Stimulated activated CD4-positive, alpha-beta T cell treated with anti-CD3 and anti-CD28 coated beads, Interleukin-12 subunit alpha, Interleukin-12 subunit beta, amount 100 ng/mL, for 4 hours (primary cell): ENCODE measurements at regions not wholly inside any gene's neighbourhood (a gene's known extent, or its start where the extent isn't known, plus 50 kb on each side); places are given as distances from the start of the nearest gene placed in this dataset.

Experiments used
- DNase-seq: peaks from one replicate; pipeline ENCODE4 v3.0.0-alpha.2; 2020

- DNase-seq, result no peak
Measured at GRCh38 chr20:59376109-59376841, 75.9 kb downstream of the EDN3 start.

- DNase-seq, result no peak
Measured at GRCh38 chr20:59376998-59377397, 76.6 kb downstream of the EDN3 start.

DNA sequence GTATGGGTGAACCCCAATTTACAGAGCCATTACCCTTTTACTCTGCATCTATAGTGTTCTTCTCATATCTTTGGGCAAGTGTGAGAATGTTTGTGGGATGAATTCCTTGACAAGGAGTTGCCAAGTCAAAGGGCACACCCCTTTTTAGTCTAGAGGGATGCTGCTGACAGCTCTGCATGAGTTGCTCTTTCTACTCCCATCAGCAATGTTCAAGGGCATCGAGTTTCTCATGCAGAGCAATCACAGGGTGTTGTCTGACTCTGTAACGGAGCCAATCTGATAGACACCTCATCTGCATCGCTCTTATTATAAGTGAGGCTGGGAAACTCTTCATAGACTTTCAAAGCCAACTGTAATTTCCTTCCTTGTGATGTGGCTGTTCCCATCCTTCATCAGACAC is 77.4 kb downstream of the EDN3 start:
- DNase-seq, result no peak

- no peak for DNase-seq
Measured at GRCh38 chr20:59378396-59378795, 78.0 kb downstream of the EDN3 start.

DNA sequence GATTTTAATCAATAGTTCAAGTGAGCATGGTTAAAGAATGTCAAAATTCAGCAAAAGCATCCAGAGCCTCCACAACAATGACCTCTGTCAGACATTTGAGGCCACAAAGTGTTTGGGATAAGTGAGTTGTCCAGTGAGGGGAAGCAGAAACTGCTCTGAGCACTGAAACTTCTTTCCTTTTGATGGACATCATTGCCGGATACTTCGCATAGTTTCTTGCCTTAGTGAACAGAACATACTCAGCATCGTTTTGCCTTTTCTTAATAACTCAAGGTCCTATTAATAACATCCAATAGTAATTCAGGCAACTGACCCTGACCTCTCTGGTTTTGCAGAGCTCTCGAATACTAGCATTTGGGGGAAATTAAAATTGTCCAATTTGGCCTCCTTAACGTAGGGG is 78.6 kb downstream of the EDN3 start:
- DNase-seq, result no peak

- DNase-seq, result no peak
Measured at GRCh38 chr20:59381689-59382088, 81.3 kb downstream of the EDN3 start.

DNA sequence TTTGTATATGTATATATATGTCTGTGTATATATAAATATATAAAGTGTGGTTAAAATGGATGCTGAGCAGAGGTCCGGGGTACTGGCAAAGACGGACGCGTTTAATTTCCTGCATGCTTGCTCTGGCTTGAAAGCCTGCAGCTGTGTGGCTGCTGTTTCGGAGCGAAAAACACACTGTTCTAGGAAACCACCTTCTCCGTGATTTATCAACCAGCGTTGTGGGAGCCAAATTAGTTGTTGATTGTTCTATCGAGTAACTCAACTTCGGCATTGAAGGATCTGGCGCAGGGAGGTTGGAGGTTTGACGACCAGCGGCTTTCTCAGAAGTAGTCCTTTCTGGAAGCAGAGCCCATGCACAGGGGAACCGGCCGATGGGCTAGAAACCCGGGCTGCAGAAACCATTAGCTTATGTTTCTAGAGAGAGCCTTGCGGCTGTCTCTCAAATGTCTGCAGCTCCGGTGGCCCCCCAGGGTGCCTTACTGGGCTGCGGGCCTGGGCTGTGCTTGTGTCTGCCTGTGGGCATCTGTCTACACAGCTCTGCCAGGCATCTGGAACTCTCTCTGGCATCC is 81.8 kb downstream of the EDN3 start:
- no peak for DNase-seq

DNA sequence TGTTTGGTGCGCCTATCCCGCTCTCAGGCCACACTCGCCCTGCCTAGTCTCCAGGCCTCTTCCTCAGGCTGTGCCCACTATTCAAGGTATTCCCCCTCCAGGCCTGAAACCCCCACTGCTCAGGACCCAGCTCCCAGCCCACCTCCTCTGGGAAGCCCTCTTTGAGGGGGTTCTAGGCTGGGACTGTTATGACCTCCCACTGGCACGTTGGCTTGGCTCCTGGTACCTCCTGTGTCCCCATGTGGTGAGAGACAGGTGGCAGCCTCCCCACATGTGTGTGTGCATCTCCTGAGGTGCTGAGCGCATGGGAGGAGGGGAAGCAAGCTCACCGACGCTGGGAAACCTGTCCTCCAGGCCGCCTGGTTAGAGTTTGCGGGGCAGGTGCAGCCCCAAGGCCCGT is 82.5 kb downstream of the EDN3 start:
- DNase-seq, result no peak

- no peak for DNase-seq
Measured at GRCh38 chr20:59385038-59385437, 84.6 kb downstream of the EDN3 start.

GRCh38 chr20:59385480-59385879 is 85.1 kb downstream of the EDN3 start:
- DNase-seq, result no peak

GRCh38 chr20:59386809-59387208 is 86.4 kb downstream of the EDN3 start:
- DNase-seq, result no peak

DNA sequence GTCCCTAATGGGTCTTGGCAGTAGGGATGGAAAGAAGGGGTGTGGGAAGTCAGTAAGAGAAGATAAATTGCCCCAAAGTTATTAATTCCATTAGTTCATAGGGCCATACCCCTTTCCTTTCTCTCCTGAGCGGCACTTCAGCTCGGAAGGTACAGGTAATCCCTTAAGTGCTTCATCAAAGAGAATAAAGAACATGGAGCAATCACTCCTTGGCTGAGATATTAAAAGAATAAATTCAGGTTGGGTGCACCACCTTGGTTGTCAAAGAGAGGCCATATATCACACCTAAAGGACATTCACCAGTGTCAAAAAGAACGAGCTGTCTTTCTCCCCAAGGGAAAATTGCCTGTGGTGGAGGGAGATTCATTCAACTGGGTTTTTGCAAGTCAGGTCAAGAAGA is 87.5 kb downstream of the EDN3 start:
- no peak for DNase-seq

DNA sequence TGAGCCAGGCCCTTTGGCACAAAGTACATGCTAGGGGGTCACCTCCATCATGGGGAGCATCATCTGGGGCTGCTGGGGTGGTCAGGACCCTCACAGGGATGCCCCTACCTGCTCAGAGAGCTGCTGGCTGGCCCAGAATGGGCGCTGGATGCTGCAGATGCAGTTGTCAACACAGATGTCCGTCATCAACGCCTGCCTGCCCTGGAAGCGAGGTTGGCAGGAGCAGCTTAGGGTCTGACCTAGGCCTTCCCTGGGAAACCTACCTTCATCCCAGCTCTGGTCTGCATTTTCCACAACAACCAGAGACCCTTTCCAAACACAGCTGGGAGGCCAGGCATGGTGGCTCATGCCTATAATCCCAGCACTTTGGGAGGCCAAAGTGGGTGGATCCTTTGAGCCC is 88.0 kb downstream of the EDN3 start:
- no peak for DNase-seq

GRCh38 chr20:59390437-59390836 is 90.0 kb downstream of the EDN3 start:
- DNase-seq, result no peak

- no peak for DNase-seq
Measured at GRCh38 chr20:59391975-59392374, 91.6 kb downstream of the EDN3 start.

- DNase-seq, result no peak
Measured at GRCh38 chr20:59392736-59393135, 92.3 kb downstream of the EDN3 start.

DNA sequence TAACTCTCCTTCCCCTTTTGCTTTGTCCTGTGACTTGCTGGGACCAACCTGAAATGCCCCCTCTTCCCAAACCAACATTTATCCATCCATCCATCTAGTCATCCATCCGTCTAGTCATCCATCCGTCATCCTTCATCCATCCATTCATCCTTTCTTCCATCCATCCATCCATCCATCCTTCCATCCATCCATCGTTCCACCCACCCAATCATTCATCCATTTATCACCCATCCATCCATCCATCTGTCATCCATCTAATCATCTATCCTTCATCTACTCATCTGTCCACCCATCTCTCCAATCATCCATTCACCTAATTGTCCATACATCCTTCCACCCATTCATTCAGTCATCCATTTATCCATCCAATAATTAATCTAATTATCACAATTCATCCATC is 92.7 kb downstream of the EDN3 start:
- no peak for DNase-seq

DNA sequence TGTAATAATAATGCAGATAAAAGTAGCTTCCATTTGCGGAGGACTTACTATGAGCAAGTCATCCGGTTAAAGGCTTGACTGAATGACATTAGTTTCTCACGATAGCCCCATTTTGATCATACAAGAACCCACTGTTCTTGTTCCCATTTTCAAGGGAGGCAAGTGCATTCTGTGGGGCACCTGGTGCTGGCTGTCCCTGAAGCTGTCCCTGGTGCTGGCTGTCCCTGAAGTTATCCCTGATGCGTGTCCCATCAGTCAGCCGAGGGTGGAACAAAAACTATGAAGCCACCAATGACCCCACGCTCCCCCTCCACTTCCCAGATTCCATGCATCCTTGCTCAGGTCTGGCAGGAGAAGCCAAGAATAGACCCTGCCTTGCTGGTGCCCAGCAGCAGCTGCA is 95.3 kb downstream of the EDN3 start:
- DNase-seq, result no peak

DNA sequence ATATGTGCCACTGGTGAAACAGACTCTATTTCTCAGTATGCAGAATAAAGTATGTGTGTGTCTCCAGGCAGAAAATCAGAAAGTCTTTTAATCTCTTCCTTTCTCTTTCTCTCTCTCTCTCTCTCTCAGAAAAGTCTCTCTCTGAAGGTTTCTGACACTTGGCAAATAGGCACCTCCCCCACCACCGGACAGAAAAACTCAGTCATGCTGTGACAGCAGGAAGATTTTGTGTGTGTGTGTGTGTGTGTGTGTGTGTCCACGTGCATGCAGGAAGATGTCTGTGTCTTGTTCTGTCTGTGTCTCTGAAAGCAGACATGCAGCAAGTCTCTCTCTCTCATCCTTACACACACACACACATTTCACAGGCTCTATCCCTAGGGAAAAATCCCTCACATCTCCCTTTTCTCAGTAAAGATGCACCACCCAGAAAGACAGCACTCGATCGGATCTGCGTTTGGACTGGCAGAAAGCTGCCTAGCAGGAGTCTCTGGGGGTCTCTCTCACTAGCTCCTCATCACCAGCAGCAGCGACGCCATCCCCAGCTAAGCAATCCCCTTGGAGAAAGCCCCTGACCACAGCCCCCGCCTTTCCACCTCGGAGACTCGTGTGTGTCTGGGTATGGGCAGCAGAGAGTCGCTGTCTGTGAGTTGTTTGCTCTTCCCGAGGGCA is 98.3 kb downstream of the EDN3 start:
- no peak for DNase-seq

DNA sequence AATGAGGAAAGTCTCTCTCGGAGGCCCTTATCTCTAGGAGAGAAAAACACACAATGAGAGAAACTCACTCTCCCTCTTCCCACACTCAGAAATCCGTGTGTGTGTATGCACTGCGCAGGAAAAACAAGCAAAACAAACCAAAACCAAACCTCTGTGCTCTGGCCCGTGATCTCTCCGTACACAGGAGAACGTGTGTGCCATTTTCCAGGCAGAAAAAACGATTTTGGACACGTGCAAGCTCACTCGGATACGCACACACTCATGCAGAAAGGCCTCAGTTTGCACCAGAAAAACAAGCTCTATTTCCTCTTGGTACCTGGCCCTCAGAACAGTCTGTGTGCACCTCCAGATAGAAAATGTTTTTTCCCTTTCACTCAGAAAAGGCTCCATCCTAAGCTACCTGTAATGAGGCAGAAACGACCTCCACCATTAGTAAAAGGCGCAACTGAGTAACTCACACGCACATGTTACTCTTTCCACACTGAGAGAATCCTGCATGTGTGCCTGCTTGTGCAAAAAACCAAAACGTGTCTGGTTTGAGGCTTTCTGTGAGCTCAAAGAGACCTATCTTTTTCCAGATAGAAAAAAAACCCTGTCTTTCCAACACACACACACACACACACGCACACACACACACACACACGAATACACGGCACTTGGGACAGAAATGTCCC is 99.2 kb downstream of the EDN3 start:
- no peak for DNase-seq

DNA sequence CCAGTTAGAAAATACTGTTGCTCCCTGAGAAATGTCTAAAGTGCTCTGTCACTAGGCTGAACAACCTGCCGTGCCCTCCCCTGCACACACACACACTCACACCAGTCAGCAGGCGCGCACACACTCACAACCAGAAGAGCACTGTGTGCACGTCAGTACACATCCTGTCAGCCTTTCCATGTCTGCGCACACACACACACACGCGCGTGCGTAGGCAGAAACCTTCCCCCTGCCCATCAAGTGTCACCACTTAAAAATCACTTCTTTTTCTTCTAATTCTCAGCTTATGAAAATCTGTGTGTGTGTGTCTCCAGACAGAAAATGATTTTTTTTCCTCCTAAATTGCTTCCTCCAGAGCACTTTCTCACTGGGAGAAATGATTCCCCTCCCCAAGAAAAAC is 100.3 kb downstream of the EDN3 start:
- DNase-seq, result peak; percentile 3

DNA sequence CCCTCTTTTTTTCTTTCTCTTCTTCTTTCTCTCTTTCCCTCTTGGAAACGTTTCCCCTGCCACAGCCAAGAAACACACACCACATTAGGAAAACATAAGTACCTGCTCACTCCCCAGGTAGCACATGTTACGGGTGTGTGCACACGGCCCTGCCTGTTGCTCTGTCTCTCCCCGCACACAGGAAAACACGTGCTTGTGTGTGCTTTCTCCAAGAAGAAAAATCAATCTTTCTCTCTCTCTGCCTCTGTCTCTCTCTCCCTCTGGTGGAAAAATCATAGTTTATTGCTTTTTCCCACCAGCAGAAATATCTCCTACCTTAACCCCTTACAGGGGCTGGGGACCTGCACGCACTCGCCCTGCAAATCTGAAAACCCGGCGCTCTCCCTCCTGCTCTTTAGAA is 102.3 kb downstream of the EDN3 start:
- DNase-seq, result no peak

GRCh38 chr20:59403261-59403961 is 103.0 kb downstream of the EDN3 start:
- DNase-seq, result peak; percentile 73
